ENCODE measurements at regions not wholly inside any gene's neighbourhood (a gene's known extent, or its start where the extent isn't known, plus 50 kb on each side); places are given as distances from the start of the nearest gene placed in this dataset.

DNA sequence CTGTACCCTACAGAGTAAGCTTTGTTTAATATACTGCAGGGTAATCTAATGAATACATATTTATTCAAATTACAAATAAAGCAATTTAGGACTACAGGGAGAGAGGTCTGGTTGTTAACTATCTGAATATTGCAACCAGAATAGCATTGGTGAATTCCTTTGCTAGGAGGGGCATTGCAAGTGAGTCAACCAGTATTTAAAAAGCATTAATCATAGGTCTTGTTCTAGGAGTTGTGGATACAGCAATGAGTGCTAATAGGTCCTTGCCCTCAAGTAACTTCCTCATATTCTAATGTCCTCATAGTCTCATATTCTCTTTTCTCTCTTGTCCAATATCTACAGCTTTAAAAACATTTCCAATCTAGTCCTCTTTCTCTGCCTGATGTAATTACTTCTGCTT, 531.4 kb downstream of the CDH11 start:
- DNase-seq (ENCODE audit: extremely low spot score in 2 of 2) = no peak
- no peaks in the 10 kb centered on the region for H3K36me3 ChIP-seq
- no peak overlapping the region for H3K27ac ChIP-seq
- intact Hi-C loops (cut with DNase I) = no loop called here
- no peaks in the 10 kb centered on the region for H3K9me3 ChIP-seq
- no peaks in the 10 kb centered on the region for H3K4me1 ChIP-seq
- no peaks in the 10 kb centered on the region for H3K27me3 ChIP-seq
- H3K4me3 ChIP-seq = no peak overlapping the region
- no peak for TF ChIP-seq POLR2A (IDR thresholded peaks at IDR 0.05)
- TF ChIP-seq POLR2AphosphoS5 (IDR thresholded peaks at IDR 0.05; ENCODE audit: insufficient read depth in 1 of 2, low read depth in 1 of 2) = no peak
- TF ChIP-seq, protein P1, sequence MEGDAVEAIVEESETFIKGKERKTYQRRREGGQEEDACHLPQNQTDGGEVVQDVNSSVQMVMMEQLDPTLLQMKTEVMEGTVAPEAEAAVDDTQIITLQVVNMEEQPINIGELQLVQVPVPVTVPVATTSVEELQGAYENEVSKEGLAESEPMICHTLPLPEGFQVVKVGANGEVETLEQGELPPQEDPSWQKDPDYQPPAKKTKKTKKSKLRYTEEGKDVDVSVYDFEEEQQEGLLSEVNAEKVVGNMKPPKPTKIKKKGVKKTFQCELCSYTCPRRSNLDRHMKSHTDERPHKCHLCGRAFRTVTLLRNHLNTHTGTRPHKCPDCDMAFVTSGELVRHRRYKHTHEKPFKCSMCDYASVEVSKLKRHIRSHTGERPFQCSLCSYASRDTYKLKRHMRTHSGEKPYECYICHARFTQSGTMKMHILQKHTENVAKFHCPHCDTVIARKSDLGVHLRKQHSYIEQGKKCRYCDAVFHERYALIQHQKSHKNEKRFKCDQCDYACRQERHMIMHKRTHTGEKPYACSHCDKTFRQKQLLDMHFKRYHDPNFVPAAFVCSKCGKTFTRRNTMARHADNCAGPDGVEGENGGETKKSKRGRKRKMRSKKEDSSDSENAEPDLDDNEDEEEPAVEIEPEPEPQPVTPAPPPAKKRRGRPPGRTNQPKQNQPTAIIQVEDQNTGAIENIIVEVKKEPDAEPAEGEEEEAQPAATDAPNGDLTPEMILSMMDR (IDR thresholded peaks at IDR 0.05) = no peak

DNA sequence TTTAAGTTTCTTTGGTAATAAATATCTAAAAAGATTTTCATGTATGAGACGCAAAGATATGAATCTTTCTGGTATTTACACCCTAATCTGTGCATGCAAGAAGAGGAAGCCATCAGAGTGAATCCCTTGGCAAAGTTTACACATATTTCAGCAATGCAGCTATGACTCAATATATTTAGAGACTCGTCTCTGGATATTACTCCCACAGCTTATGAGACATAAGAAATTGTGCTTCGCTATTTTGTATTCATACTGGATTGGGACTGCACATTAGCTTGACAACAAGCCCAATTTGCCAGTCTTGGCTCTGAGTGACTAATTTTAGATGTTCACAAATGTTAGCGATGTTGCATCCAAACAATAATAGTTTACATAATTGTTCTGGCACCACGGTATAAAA, 532.0 kb downstream of the CDH11 start:
- DNase-seq (ENCODE audit: extremely low spot score in 2 of 2) = no peak
- intact Hi-C loops (cut with DNase I) = no loop called here
- TF ChIP-seq POLR2A (IDR thresholded peaks at IDR 0.05) = no peak
- TF ChIP-seq, protein P1 (IDR thresholded peaks at IDR 0.05) = no peak
- TF ChIP-seq POLR2AphosphoS5 (IDR thresholded peaks at IDR 0.05; ENCODE audit: insufficient read depth in 1 of 2, low read depth in 1 of 2) = no peak

DNA sequence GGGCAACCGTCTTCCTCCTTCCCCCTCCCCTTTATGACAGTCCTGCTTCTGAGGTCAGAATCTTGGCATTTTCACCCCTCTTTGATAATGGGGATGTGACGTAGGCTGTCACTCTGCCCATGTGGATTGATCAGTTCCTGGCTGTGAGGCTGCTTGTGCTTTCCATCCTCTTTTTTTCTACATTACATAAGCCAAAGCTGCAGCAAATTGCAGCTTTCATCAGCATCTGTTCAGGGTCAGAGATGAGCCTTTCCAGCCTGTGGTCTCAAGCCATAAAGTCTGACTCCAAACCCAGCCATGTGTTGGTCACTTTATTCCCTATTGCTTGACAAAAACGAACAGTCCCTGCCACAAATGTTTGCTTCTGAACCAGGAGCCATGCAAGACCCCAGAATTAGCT, 535.1 kb downstream of the CDH11 start:
- Histone ChIP-seq H3K4me1 (no peaks in the 10 kb centered on the region), H3K27ac (no peak overlapping the region), H3K9me3 (no peaks in the 10 kb centered on the region), H3K36me3 (no peaks in the 10 kb centered on the region), H3K27me3 (no peaks in the 10 kb centered on the region), H3K4me3 (no peak overlapping the region)
- DNase-seq (ENCODE audit: extremely low spot score in 2 of 2) = no peak
- intact Hi-C loops (cut with DNase I) = no loop called here
- TF ChIP-seq, protein P1 (IDR thresholded peaks at IDR 0.05) = no peak
- no peak for TF ChIP-seq POLR2A (IDR thresholded peaks at IDR 0.05)
- TF ChIP-seq POLR2AphosphoS5 (IDR thresholded peaks at IDR 0.05; ENCODE audit: insufficient read depth in 1 of 2, low read depth in 1 of 2) = no peak

More for the DNA sequence above, 532.0 kb downstream of the CDH11 start:
- no peak overlapping the region for H3K27ac ChIP-seq
- no peaks in the 10 kb centered on the region for H3K9me3 ChIP-seq
- no peaks in the 10 kb centered on the region for H3K27me3 ChIP-seq
- no peak overlapping the region for H3K4me3 ChIP-seq
- H3K36me3 ChIP-seq = no peaks in the 10 kb centered on the region
- no peaks in the 10 kb centered on the region for H3K4me1 ChIP-seq

DNA sequence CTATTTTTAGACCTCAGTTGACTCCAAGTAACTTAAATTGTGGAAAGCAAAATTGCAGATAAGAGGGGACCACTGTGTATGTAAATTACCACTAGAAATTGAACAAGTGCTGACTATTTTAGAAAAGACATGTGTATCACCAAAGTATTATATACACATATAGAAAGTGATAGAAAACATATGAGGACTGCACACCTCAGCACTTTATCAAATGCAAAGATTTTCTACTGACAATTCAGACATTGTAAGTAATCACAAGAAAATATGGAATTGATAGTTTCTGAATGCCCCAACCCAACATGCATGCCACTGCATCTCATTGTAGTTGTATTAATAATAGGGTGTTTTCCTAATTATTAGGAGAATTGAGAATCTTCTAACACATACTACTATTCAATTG, 536.5 kb downstream of the CDH11 start:
- intact Hi-C loops (cut with DNase I) = no loop called here
- no peak for DNase-seq (ENCODE audit: extremely low spot score in 2 of 2)
- Histone ChIP-seq H3K27me3 (no peaks in the 10 kb centered on the region), H3K4me1 (no peaks in the 10 kb centered on the region), H3K4me3 (no peak overlapping the region), H3K9me3 (no peaks in the 10 kb centered on the region), H3K36me3 (no peaks in the 10 kb centered on the region), H3K27ac (no peak overlapping the region)
- TF ChIP-seq POLR2A (IDR thresholded peaks at IDR 0.05) = no peak
- no peak for TF ChIP-seq POLR2AphosphoS5 (IDR thresholded peaks at IDR 0.05; ENCODE audit: insufficient read depth in 1 of 2, low read depth in 1 of 2)
- TF ChIP-seq, protein P1 (IDR thresholded peaks at IDR 0.05) = no peak

DNA sequence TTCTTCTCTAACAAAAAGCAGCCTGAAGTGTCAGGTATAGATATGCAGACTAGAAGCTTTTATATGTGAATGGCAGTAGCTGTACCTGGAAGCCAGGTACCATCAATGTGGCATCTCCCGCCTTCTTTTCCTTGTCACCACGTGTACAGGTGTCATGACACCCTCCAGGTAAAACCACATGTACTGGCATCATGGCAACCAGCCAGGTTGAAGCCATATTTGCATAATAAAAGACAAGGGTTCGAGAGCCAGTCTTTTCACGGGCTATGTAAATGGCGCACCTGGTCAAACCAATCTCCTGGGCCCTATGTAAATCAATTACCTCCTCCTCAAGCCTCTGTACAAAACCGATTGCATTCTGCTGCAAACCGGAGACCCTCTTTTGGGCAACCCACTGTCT, 541.3 kb downstream of the CDH11 start:
- TF ChIP-seq, protein P1 (IDR thresholded peaks at IDR 0.05) = no peak
- TF ChIP-seq POLR2A (IDR thresholded peaks at IDR 0.05) (no peak), POLR2AphosphoS5 (IDR thresholded peaks at IDR 0.05; ENCODE audit: insufficient read depth in 1 of 2, low read depth in 1 of 2) (no peak)
- no peak overlapping the region for H3K4me3 ChIP-seq
- H3K4me1 ChIP-seq = no peaks in the 10 kb centered on the region
- no peaks in the 10 kb centered on the region for H3K36me3 ChIP-seq
- intact Hi-C loops (cut with DNase I) = no loop called here
- no peaks in the 10 kb centered on the region for H3K9me3 ChIP-seq
- no peak for DNase-seq (ENCODE audit: extremely low spot score in 2 of 2)
- no peak overlapping the region for H3K27ac ChIP-seq
- H3K27me3 ChIP-seq = no peaks in the 10 kb centered on the region

Data from vagina (tissue), 2 donors.